NCI-H187 treated with DMSO at 0.1 percent for 48 hours (cell line): ENCODE measurements at regions not wholly inside any gene's neighbourhood (a gene's known extent, or its start where the extent isn't known, plus 50 kb on each side); places are given as distances from the start of the nearest gene placed in this dataset.

Source experiments
- DNase-seq: peaks from one replicate; lab custom pipeline; 2025; lab: John Stamatoyannopoulos, UW

GRCh38 chr11:119906376-119906775 is 177.4 kb upstream of the NECTIN1 start:
- no peak for DNase-seq

- DNase-seq, result peak; percentile 33
These were observed 176.2 kb upstream of the NECTIN1 start for GRCh38 chr11:119905162-119905561.

- DNase-seq, result no peak
These were observed 175.6 kb upstream of the NECTIN1 start for GRCh38 chr11:119904531-119905035.

GRCh38 chr11:119903821-119904220 is 174.8 kb upstream of the NECTIN1 start:
- DNase-seq, result no peak

GRCh38 chr11:119903389-119903788 is 174.4 kb upstream of the NECTIN1 start:
- no peak for DNase-seq

- no peak for DNase-seq
These were observed 173.7 kb upstream of the NECTIN1 start for GRCh38 chr11:119902656-119903231.

DNA sequence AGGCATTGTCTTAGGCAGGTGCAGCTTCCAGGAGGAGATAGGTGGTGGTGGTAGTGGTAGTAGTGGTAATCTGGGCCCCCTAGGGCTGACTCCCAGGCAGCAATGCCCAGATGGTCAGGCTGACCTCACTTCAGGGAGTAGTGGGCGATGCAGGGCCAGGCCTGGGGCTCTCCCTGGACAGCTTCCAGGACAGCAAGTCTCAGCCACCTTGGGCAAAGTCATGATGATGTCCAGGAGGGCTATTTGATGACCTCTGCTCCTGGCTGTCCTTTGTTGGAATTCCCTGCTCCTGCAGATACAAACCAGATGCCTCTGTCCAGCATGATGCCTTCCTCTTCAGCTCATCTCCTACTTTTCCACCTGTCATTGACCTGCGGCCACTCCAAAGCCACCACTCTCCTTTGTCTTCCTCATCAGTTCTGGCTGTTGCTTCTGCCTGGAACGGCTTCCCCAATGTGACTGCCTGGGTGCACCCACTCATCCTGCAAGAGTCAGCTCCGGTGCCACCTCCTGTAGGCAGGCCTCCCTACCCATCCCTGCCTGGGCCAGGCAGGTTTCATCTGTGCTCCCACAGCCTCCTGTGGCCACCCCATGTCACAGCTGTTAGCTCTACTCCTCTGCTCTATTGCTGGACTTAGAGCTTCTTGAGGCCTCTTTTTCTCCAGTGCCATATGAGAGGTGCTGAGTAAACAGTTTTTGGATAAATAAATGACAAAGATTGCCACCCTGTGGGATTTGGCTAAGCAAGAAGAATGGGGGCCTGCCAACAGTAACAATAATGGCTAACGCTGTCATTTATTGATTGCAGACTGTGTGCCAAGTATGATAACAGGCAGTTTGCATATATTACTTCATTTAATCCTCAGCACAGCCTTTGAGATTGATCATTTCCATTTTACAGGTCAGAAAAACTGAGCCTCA is 172.9 kb upstream of the NECTIN1 start:
- DNase-seq, result no peak

- DNase-seq, result no peak
These were observed 171.0 kb upstream of the NECTIN1 start for GRCh38 chr11:119899997-119900396.

DNA sequence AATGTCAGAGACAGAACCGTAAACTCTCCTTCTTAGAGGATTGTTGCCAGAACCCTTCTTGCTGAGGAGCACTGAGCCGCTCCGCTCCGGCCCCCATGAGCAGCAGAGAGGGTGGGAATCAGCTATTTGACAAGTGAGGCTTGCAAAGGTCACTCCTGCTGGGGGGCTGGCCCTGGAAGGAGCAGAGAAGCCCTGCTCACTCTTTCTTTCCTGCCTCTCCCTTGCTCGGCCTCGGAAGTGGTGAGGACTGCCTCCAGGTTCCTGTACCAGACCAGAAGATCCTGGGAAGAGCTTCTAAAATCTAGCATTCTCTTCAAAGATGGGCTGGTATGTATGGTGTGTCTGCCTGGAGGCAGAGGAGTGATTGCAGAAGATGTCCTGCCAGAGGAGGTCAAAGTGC is 168.6 kb upstream of the NECTIN1 start:
- no peak for DNase-seq

DNA sequence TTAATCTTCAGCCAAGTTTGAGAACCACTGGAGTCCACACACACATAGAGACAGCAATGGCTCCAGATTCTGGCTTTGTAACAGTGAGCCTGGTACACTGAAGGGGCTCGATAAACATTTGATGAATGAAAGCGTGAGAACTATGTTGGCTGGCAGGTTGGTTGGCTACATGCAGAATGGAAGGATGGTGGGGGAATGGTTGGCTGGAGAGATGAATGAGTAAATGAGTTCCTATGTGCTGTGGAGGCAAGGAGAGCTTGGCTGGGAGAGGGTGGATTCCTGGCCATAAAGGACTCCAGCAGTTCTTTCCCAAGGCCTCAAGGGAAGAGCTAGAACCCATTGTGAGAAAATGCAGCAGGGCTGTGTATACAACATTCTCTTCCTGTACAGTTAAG is 168.0 kb upstream of the NECTIN1 start:
- no peak for DNase-seq

DNA sequence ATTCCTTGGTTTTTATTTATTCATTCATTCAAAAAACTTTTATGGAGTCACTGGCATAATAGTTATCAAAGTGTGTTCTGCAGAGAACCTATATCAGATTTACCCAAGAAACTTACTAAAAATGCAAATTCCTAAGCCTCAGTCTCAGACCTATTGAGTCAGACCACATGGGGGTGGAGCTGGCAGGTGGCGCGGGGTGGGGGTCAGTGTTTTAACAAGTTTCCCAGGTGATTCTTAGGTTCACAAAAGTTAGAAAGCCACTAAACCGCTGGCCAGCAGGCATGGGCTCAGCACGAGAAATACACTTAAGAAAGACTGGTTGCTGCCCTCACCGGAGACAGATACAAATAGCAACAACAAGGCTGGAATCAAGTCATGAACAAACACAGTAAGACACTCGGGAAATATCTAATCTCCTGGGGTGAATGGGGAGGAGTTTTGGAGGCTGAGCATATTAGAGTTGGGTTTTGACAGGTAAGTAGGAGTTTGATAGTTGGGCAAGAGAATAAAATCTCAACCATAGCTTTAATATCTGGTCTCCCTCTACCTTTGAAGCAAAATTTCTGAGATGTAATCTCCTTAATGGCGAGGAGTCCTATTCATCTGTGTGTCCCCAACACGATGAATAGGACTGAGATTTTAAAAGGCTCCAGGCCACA is 167.5 kb upstream of the NECTIN1 start:
- DNase-seq, result no peak

DNA sequence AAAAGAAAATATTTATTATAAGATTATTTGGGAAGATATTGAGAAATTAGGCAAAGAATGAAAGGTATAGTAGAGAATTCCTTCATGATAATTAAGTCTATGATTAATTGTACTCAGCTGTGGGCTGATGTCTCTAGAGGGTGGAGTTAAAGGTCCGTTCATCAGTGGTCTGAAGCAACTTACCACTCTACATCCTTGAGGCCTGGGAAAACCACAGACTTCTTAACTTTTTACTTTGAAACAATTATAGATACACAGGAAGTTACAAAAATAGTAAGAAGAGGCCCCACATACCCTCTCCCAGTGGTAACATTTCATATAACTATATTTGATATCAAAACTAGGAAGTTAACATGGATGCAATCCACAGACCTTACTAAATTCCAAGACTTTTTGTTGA is 167.0 kb upstream of the NECTIN1 start:
- DNase-seq, result no peak

DNA sequence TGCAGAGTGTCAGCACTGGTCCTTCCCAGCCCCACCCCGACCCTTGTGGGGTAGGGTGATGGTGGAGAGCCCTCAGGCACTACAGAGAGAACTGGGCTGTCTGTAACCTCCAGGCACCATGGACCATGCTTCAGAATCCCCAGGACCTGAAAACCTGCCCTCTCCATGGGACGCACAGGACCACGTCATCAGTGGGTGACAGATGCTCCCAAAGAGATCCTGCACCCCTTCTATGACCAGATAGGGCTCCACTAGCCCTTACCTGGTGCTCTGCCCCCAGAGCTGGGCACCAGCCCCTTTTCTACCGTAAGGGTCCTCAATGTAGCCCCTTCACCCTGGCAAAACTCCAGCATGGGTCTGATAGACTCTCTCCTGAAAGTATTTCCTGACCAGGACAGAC is 165.9 kb upstream of the NECTIN1 start:
- no peak for DNase-seq

- DNase-seq, result no peak
These were observed 163.4 kb upstream of the NECTIN1 start for GRCh38 chr11:119892311-119892808.

- DNase-seq, result no peak
These were observed 162.2 kb upstream of the NECTIN1 start for GRCh38 chr11:119891055-119891768.

DNA sequence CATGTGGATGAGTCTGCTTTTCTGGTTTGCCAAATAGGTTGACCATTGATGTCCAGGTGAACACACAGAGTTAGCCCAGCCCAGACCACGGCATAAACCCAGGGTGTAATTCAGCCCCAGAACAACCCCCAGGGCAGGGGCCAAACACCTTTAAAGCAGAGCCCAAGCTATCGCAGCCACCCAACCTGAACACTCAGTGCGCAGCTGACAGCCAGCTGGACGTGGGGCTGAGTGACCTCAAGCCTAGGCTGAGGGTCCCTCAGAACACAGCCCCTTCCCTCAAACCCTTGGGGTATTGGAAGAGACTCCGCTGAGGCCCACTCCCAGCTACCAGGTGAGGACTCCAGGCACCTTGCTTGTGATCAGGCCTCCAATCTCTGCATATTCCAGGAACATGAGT is 161.5 kb upstream of the NECTIN1 start:
- no peak for DNase-seq

DNA sequence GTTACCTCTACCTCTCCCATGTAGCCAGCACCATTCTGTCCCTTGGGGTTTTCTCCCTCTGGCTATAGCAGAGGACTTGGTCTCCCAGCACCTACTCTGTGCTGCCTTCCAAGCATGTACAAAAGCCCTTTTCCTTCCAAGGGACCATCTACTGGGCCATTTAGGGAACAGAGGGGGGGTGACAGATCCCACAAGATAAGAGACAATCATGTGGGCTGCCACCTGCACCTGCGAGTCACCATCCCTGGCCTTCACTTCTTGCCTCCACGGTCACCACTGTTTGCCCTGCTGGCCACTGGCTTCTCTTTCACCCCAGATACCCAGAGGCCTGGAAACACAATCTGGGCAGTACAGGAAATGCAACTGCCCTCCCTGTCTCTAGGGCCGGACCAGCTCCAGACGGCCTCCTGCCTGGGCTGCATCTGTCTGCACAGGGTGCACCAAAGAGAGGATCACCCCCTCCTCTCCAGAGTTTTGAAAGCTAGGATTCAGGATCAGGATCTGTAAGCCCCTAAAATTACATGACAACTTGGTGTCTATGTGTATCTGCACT is 160.8 kb upstream of the NECTIN1 start:
- no peak for DNase-seq

DNA sequence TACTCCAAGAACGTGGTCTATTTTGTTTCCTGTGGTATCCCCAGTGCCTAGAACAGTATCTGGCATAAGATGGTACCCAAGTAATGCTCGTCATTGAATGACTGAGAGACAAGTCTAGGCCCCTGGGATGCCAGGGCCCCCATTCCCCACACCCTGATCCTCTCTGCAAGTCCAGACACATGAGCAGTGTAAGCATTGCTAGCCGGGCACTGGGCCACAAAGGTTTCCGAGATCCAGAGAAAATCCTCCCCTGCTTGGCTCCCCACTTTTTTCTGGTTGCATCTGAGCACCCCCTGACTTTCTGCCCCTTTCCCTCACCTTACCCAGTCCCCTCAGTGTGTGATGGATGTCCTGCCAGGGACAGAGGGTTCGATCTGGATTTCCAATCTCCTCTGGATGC is 160.1 kb upstream of the NECTIN1 start:
- no peak for DNase-seq

GRCh38 chr11:119888119-119888518 is 159.1 kb upstream of the NECTIN1 start:
- no peak for DNase-seq

DNA sequence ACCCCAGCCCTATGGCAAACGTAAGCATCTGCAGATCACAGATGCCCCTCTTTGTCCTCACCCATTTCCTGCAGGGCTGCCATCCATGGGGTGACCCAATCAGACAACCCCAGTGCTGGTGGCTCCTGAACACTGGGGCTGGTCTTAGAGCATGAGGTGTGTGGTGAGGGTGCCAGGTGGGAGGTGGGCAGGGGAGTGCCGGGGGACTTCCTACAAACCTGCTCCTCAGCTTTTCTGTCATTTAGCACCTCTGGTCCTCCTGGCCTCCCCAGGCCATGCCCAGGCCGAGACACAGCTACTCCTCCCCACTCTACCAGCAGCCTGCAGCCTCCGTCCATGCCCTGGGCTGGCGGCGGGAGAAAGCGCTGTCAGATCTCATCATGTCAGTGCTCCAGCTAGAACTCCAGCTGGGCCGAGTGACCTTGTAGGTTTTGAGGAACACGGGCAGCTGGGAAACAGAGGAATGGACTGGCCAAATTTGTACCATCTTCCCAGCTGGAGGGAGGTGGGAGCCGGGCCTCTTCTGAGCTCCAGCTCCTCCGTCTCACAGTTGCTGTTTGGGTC is 157.7 kb upstream of the NECTIN1 start:
- no peak for DNase-seq

DNA sequence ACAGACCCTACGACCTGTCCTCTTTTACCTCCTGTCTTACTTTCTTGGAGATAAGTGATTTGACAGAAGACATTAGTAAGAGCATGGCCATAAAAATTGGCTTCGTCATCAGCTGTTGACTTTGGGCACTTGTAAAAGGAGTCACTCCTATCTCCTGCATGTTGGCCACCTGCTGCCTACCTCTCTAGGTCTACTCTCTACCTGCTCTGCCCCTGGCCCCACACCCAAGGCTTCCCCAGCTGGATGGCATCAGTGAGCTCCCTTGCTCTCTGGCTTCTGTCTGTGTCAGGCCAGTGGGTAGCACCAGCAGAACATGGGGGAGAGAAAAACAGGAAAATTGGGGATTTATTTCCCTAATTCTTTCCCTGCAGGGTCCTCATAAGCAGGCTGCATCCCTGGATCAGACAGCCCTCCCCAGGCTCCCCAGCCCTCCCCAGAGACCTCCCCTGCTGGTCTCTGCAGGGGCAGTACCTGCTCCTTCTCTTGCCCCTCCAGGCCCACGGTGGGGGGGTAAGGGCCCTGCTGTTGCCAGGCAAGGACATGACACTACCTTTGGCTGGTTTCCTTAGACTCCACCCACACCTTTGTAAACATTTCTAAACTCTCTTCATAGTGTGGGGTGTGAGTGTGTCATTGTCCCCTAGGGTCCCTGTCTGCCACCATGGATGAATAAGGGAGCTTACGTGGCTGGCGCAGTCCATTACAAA is 157.0 kb upstream of the NECTIN1 start:
- no peak for DNase-seq
